ENCODE measurements at regions not wholly inside any gene's neighbourhood (a gene's known extent, or its start where the extent isn't known, plus 50 kb on each side); places are given as distances from the start of the nearest gene placed in this dataset.

DNA sequence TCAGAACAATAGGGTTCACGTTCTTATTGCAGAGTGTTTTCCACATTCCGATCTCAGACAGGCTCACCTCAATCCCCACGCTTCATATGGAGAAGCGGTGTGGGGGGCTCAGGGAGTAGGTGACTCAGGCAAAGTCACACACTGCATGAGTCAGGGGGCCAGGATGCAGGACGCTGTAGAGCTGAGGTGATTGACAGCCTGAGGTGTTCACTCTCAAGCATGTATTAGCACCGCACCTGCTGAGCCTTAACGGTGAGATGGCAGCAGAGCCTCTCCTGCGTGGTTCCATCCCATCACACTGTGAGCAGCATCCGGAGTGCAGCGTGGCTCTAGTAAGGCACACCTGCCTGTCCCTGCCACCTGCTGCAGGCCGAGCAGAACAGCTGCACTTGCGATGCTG lies 194.0 kb downstream of the IRX2 start:
- no peaks in the 10 kb centered on the region for H4K20me1 ChIP-seq (ENCODE audit: insufficient read depth, low read length)
- H2AFZ ChIP-seq (ENCODE audit: low read depth, low read length), result no peak overlapping the region
- DNase-seq (no peak), ATAC-seq (ENCODE audit: insufficient read depth, low read depth) (no peak)
- no peak overlapping the region for H3K27ac ChIP-seq (ENCODE audit: low read length)
- H3K4me3 ChIP-seq (ENCODE audit: low read depth in 1 of 2, low read length in 2 of 2), result no peak overlapping the region
- TF ChIP-seq, protein P1, sequence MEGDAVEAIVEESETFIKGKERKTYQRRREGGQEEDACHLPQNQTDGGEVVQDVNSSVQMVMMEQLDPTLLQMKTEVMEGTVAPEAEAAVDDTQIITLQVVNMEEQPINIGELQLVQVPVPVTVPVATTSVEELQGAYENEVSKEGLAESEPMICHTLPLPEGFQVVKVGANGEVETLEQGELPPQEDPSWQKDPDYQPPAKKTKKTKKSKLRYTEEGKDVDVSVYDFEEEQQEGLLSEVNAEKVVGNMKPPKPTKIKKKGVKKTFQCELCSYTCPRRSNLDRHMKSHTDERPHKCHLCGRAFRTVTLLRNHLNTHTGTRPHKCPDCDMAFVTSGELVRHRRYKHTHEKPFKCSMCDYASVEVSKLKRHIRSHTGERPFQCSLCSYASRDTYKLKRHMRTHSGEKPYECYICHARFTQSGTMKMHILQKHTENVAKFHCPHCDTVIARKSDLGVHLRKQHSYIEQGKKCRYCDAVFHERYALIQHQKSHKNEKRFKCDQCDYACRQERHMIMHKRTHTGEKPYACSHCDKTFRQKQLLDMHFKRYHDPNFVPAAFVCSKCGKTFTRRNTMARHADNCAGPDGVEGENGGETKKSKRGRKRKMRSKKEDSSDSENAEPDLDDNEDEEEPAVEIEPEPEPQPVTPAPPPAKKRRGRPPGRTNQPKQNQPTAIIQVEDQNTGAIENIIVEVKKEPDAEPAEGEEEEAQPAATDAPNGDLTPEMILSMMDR (IDR thresholded peaks at IDR 0.05; ENCODE audit: borderline replicate concordance, extremely low read depth, low read length, poor library complexity, severe bottlenecking), result no peak
- no peak for TF ChIP-seq EZH2 (IDR thresholded peaks at IDR 0.05; ENCODE audit: borderline replicate concordance, low read depth, low read length, severe bottlenecking)
- H3K4me2 ChIP-seq (ENCODE audit: insufficient read depth, low read length), result no peak overlapping the region
- no peaks in the 10 kb centered on the region for H3K79me2 ChIP-seq (ENCODE audit: insufficient read depth, low read length)
- H3K9ac ChIP-seq (ENCODE audit: low read depth, low read length), result no peak overlapping the region
- peaks cover 13% of the 10 kb centered on the region for H3K9me3 ChIP-seq (ENCODE audit: insufficient read depth, low read length, severe bottlenecking)
- H3K27me3 ChIP-seq (ENCODE audit: insufficient read depth, low read length, poor library complexity), result no peaks in the 10 kb centered on the region
- no peaks in the 10 kb centered on the region for H3K36me3 ChIP-seq (ENCODE audit: insufficient read depth, low read length)
- no peaks in the 10 kb centered on the region for H3K4me1 ChIP-seq (ENCODE audit: insufficient read depth, low read length)

DNA sequence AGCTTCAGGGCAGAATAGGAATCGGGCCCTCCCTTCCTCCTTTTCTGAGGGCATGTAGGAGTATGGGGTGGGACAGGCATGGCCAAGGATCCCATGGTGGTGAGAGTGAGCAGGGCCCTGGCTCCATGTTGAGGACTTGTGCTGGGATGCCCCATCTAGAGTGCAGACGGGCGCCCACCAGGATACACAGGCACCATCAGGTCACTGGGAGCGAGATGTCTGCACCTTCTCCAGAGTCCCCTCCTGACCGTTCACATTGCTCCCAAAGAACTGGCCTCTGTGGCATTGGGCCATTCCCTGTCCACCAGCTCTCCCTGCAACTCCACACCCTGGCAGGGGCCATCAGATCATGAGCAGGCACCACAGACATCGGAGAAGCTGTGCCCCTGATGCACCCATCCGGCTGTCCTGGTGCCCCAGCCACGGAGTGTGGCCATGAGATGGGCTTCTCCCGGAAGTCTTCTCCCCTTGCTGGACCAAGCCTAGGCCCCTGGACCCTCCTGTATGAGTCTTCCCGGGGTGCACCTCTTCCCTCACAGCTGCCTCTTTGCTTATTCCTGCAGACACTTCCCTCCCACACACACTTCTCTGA lies 195.0 kb downstream of the IRX2 start:
- DNase-seq (no peak), ATAC-seq (ENCODE audit: insufficient read depth, low read depth) (no peak)
- Histone ChIP-seq H4K20me1 (ENCODE audit: insufficient read depth, low read length) (no peaks in the 10 kb centered on the region), H3K27me3 (ENCODE audit: insufficient read depth, low read length, poor library complexity) (no peaks in the 10 kb centered on the region), H3K9me3 (ENCODE audit: insufficient read depth, low read length, severe bottlenecking) (peaks cover 13% of the 10 kb centered on the region), H2AFZ (ENCODE audit: low read depth, low read length) (no peak overlapping the region), H3K4me2 (ENCODE audit: insufficient read depth, low read length) (no peak overlapping the region), H3K9ac (ENCODE audit: low read depth, low read length) (no peak overlapping the region), H3K27ac (ENCODE audit: low read length) (no peak overlapping the region), H3K36me3 (ENCODE audit: insufficient read depth, low read length) (no peaks in the 10 kb centered on the region), H3K4me1 (ENCODE audit: insufficient read depth, low read length) (no peaks in the 10 kb centered on the region), H3K79me2 (ENCODE audit: insufficient read depth, low read length) (no peaks in the 10 kb centered on the region), H3K4me3 (ENCODE audit: low read depth in 1 of 2, low read length in 2 of 2) (no peak overlapping the region)
- no peak for TF ChIP-seq EZH2 (IDR thresholded peaks at IDR 0.05; ENCODE audit: borderline replicate concordance, low read depth, low read length, severe bottlenecking)
- TF ChIP-seq, protein P1 (IDR thresholded peaks at IDR 0.05; ENCODE audit: borderline replicate concordance, extremely low read depth, low read length, poor library complexity, severe bottlenecking), result no peak

- Histone ChIP-seq H3K4me3 (ENCODE audit: low read depth in 1 of 2, low read length in 2 of 2) (no peak overlapping the region), H3K9ac (ENCODE audit: low read depth, low read length) (no peak overlapping the region), H3K4me1 (ENCODE audit: insufficient read depth, low read length) (no peaks in the 10 kb centered on the region), H3K36me3 (ENCODE audit: insufficient read depth, low read length) (no peaks in the 10 kb centered on the region), H3K27ac (ENCODE audit: low read length) (no peak overlapping the region), H4K20me1 (ENCODE audit: insufficient read depth, low read length) (no peaks in the 10 kb centered on the region), H3K27me3 (ENCODE audit: insufficient read depth, low read length, poor library complexity) (no peaks in the 10 kb centered on the region), H3K79me2 (ENCODE audit: insufficient read depth, low read length) (no peaks in the 10 kb centered on the region), H3K9me3 (ENCODE audit: insufficient read depth, low read length, severe bottlenecking) (peaks cover 13% of the 10 kb centered on the region), H2AFZ (ENCODE audit: low read depth, low read length) (no peak overlapping the region), H3K4me2 (ENCODE audit: insufficient read depth, low read length) (no peak overlapping the region)
- no peak for DNase-seq
- no peak for ATAC-seq (ENCODE audit: insufficient read depth, low read depth)
- TF ChIP-seq, protein P1 (IDR thresholded peaks at IDR 0.05; ENCODE audit: borderline replicate concordance, extremely low read depth, low read length, poor library complexity, severe bottlenecking), result no peak
- no peak for TF ChIP-seq EZH2 (IDR thresholded peaks at IDR 0.05; ENCODE audit: borderline replicate concordance, low read depth, low read length, severe bottlenecking)
Measured at GRCh38 chr5:2553611-2554010, 197.9 kb downstream of the IRX2 start.

Measured in DND-41 (cell line).